ENCODE measurements at regions not wholly inside any gene's neighbourhood (a gene's known extent, or its start where the extent isn't known, plus 50 kb on each side); places are given as distances from the start of the nearest gene placed in this dataset.

DNA sequence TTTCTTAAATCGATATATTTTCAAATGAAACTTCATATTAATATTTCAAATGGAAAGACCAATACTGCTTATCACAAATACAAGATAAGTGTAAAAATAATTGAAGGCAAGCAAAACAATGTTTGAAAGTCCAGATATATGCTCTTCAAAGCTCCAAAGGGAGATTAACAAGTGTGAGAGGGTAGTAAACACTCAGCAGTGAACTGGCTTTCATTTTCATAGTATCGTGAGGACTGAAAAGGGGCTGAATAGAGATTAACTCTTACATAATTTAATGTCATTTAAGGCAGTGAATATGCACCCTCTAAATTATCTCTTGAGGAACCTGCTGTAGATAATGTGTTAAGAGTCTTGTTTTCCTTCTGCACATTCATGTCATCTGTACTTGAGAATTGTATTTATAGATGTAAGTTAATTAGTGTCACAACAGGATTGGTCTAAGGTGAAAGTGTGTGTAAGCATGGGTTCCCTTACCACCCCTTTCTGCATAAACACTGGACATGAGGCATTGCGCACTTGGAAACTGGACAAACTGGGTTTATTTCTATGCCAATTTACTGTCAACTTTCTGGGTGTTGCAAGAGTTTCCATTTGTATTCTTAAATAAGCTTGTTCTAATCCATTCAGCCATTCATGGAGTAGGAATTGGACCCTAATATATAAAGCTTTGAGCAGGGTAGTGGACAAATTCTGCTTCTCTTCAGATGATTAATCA, 76.7 kb upstream of the SESTD1 start:
- Histone ChIP-seq H3K36me3 (no peaks in the 10 kb centered on the region), H3K27ac (no peak overlapping the region), H3K4me3 (no peak overlapping the region), H3K4me1 (peaks cover 0 to 56% (median 2%) of the 10 kb centered on the region in 4 donors), H3K9me3 (no peaks in the 10 kb centered on the region), H3K27me3 (no peaks in the 10 kb centered on the region)
- no peak for DNase-seq (ENCODE audit: low spot score in 2 of 2)
- WGBS, 2 donors, result 61 to 67% methylated on average over 3 of the region's 3 CpGs
- TF ChIP-seq, protein P1, sequence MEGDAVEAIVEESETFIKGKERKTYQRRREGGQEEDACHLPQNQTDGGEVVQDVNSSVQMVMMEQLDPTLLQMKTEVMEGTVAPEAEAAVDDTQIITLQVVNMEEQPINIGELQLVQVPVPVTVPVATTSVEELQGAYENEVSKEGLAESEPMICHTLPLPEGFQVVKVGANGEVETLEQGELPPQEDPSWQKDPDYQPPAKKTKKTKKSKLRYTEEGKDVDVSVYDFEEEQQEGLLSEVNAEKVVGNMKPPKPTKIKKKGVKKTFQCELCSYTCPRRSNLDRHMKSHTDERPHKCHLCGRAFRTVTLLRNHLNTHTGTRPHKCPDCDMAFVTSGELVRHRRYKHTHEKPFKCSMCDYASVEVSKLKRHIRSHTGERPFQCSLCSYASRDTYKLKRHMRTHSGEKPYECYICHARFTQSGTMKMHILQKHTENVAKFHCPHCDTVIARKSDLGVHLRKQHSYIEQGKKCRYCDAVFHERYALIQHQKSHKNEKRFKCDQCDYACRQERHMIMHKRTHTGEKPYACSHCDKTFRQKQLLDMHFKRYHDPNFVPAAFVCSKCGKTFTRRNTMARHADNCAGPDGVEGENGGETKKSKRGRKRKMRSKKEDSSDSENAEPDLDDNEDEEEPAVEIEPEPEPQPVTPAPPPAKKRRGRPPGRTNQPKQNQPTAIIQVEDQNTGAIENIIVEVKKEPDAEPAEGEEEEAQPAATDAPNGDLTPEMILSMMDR (IDR thresholded peaks at IDR 0.05), result no peak
- TF ChIP-seq EP300 (IDR thresholded peaks at IDR 0.05) (no peak), POLR2A (IDR thresholded peaks at IDR 0.05) (no peak)

DNA sequence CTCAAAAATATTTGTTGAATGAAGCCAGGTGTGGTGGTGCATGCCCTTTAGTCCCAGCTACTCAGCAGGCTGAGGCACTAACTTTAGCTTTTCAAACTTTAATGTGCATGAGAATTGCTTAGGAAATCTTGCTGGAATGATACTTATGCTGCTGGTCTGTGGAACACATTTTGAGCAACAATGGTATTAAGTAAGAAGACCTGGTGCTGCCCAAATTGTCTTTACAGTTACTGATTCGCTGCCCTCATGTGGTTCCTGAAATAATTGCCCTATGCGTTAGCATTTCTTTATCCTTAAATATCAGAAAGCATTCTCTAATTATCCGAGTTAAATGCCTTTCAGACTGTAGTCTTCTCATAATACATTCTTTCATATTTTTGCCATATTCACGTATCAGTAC, 76.0 kb upstream of the SESTD1 start:
- Histone ChIP-seq H3K4me1 (peaks cover 0 to 58% (median 2%) of the 10 kb centered on the region in 4 donors), H3K9me3 (no peaks in the 10 kb centered on the region), H3K27ac (no peak overlapping the region), H3K27me3 (no peaks in the 10 kb centered on the region), H3K4me3 (no peak overlapping the region), H3K36me3 (no peaks in the 10 kb centered on the region)
- 63 to 64% methylated on average over 4 of the region's 4 CpGs for WGBS, 2 donors
- TF ChIP-seq EP300 (IDR thresholded peaks at IDR 0.05), result peak in 1 of 2 donors; percentile 21
- no peak for TF ChIP-seq POLR2A (IDR thresholded peaks at IDR 0.05)
- TF ChIP-seq, protein P1 (IDR thresholded peaks at IDR 0.05), result peak; percentile 13 to 42 (median 19)
- peak in 1 of 2 donors; percentile 26 for DNase-seq (ENCODE audit: low spot score in 2 of 2)

DNA sequence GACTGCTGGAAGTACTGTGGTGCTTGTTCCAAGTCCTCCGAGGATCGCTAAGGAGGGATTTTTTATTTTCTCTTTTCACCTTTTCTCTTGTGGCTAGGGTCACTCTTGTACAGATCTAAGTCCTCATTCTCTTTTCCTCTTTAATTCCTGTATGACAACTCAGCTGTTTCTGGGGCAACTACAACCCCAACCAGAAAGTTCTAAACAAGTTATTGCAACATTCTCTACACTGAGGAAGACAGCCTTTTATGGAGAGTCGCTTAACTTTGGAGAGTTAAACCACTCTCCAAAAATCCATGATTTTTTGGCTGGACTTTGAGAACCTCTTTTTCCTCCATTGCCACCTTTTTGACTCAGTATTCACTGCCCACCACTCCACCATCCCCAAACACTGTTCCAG, 74.0 kb upstream of the SESTD1 start:
- peak in 1 of 2 donors; percentile 38 for DNase-seq (ENCODE audit: low spot score in 2 of 2)
- TF ChIP-seq EP300 (IDR thresholded peaks at IDR 0.05) (peak in 1 of 2 donors; percentile 42), POLR2A (IDR thresholded peaks at IDR 0.05) (no peak)
- Histone ChIP-seq H3K27ac (peak overlapping the region in 2 of 4 donors; percentile 10 to 67), H3K27me3 (no peaks in the 10 kb centered on the region), H3K9me3 (no peaks in the 10 kb centered on the region), H3K4me3 (no peak overlapping the region), H3K4me1 (peaks cover 0 to 50% (median 0%) of the 10 kb centered on the region in 4 donors), H3K36me3 (no peaks in the 10 kb centered on the region)
- 85 to 89% methylated on average over 3 of the region's 3 CpGs for WGBS, 2 donors

DNA sequence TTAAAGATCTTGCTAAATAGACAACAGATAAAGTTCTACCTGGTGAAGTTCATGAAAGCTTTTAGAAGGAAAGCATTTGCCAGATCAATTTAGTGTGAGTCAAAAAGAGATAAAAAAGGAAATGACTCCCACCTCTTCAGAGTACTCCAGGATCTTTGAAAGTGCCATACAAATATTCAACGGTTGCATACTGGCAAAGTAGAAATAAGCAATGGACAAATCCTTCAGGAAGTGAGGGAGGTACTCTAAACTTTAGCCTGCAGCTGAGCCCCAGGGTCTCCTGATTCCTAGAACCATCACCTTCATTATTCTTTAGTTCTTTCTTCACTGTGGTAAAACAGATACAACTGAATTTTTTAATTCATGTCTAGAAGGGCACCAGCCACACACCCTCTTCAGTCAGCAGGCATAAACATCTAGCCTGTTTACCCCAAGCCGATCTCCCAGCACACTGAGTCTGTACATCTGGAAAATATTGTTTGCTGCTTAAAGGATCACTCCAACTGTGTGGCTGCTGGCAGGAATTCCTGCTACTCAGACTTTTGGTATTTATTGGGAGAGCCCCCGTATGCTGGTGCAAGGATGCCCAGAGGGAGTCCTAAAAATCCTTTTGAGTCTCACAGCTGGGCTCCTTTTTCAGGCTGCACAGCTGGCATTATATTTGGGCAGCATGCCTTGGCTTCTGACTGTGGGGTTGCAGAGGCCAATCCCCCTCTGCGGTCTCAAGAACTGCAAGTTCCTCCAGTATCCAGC, 72.3 kb upstream of the SESTD1 start:
- peaks cover 0 to 56% (median 0%) of the 10 kb centered on the region in 4 donors for H3K4me1 ChIP-seq
- peak in 1 of 2 donors; percentile 9 for TF ChIP-seq EP300 (IDR thresholded peaks at IDR 0.05)
- TF ChIP-seq POLR2A (IDR thresholded peaks at IDR 0.05), result no peak
- no peaks in the 10 kb centered on the region for H3K9me3 ChIP-seq
- DNase-seq (ENCODE audit: low spot score in 2 of 2), result peak in 1 of 2 donors; percentile 38
- H3K27ac ChIP-seq, result peak overlapping the region in 2 of 4 donors; percentile 33 to 67
- H3K36me3 ChIP-seq, result no peaks in the 10 kb centered on the region
- H3K4me3 ChIP-seq, result no peak overlapping the region
- WGBS, 2 donors, result 20 to 21% methylated on average over 4 of the region's 4 CpGs
- no peaks in the 10 kb centered on the region for H3K27me3 ChIP-seq

DNA sequence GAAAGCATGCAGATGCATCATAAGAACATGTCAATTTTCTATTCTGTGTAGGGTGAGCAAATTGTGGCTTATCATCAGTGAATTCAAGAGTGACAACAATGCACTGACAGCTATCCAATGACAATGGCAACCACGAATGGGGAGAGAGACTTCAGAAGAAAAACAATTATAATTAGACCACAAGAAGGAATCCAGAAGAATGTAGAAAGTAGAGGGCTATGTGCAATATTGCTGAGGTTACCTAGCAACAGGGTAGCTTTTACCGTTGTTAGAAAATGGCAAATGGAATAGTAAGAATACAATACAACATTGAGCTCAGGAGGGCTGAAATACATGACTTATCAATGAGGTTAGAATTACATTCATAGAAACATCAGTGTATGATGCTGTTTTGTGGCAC, 71.1 kb upstream of the SESTD1 start:
- Histone ChIP-seq H3K36me3 (no peaks in the 10 kb centered on the region), H3K4me3 (no peak overlapping the region), H3K4me1 (peaks cover 0 to 50% (median 0%) of the 10 kb centered on the region in 4 donors), H3K9me3 (peaks cover 0 to 4% (median 0%) of the 10 kb centered on the region in 4 donors), H3K27me3 (no peaks in the 10 kb centered on the region), H3K27ac (no peak overlapping the region)
- no peak for DNase-seq (ENCODE audit: low spot score in 2 of 2)
- TF ChIP-seq EP300 (IDR thresholded peaks at IDR 0.05) (no peak), POLR2A (IDR thresholded peaks at IDR 0.05) (no peak)
- TF ChIP-seq, protein P1 (IDR thresholded peaks at IDR 0.05), result no peak
- WGBS, 2 donors, result 59 to 67% methylated on average over 2 of the region's 2 CpGs

DNA sequence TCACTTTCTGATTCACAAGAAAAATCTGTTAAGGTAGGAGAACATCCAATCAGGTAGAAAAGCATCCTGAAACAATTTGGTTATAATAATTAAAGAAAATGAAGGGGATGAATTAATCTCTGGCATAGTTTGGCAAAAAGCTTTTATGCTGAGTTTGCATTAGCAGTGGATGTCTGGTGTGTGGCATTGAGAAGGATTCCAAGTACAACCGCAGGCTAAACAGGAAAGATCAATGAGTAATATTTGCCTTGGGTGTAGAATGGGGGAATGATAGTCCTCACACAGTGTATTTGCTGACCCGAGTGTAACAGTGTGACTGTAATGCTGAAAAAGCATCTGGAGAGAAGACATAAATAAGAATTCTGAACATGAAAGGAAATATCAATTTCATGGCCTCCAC, 68.3 kb upstream of the SESTD1 start:
- no peak overlapping the region for H3K4me3 ChIP-seq
- TF ChIP-seq, protein P1 (IDR thresholded peaks at IDR 0.05), result no peak
- TF ChIP-seq EP300 (IDR thresholded peaks at IDR 0.05), result no peak
- TF ChIP-seq POLR2A (IDR thresholded peaks at IDR 0.05), result no peak
- 44 to 46% methylated on average over 2 of the region's 2 CpGs for WGBS, 2 donors
- H3K27ac ChIP-seq, result no peak overlapping the region
- H3K9me3 ChIP-seq, result peaks cover 0 to 14% (median 0%) of the 10 kb centered on the region in 4 donors
- H3K27me3 ChIP-seq, result no peaks in the 10 kb centered on the region
- H3K4me1 ChIP-seq, result peaks cover 0 to 34% (median 0%) of the 10 kb centered on the region in 4 donors
- no peak for DNase-seq (ENCODE audit: low spot score in 2 of 2)
- H3K36me3 ChIP-seq, result no peaks in the 10 kb centered on the region

Measured in tibial nerve (tissue), 4 donors.